Bronchial epithelial cell (primary cell): ENCODE measurements at regions not wholly inside any gene's neighbourhood (a gene's known extent, or its start where the extent isn't known, plus 50 kb on each side); places are given as distances from the start of the nearest gene placed in this dataset.
A peak's percentile ranks its signal among the peaks of the same experiment; 100 is the strongest.
"Not testable (repeated sequence)": the region's sequence is repeated elsewhere in the genome, so short reads cannot be mapped to it uniquely, and the experiment has no call there.

ENCODE experiments used
- DNase-seq: peaks from one replicate; pipeline ENCODE4 v3.0.0-alpha.2; 2010; ENCODE audit warnings: low read depth
- FAIRE-seq: peaks from 2 replicates; lab custom pipeline; 2011; peaks lifted over from hg19 to GRCh38; lab: Jason Lieb, UNC
- H3K27me3 ChIP-seq: 2 replicates; pipeline ENCODE4 v1.5.1; 2011; ENCODE audit warnings: low read length; ENCODE audit not compliant: control insufficient read depth, insufficient read depth
- H3K36me3 ChIP-seq: 2 replicates; pipeline ENCODE4 v1.5.1; 2011; ENCODE audit warnings: low read length; ENCODE audit not compliant: control insufficient read depth, insufficient read depth
- H3K4me3 ChIP-seq: 2 replicates; pipeline ENCODE4 v1.5.1; 2011; ENCODE audit warnings: mild to moderate bottlenecking, low read depth, low read length, control low read depth
- TF ChIP-seq, protein P1 (sequence below): IDR thresholded peaks from 2 replicates; pipeline ENCODE4 v1.5.1; 2011; ENCODE audit warnings: mild to moderate bottlenecking, moderate library complexity, low read length, control low read depth, inconsistent platforms; ENCODE audit not compliant: insufficient read depth, severe bottlenecking

DNA sequence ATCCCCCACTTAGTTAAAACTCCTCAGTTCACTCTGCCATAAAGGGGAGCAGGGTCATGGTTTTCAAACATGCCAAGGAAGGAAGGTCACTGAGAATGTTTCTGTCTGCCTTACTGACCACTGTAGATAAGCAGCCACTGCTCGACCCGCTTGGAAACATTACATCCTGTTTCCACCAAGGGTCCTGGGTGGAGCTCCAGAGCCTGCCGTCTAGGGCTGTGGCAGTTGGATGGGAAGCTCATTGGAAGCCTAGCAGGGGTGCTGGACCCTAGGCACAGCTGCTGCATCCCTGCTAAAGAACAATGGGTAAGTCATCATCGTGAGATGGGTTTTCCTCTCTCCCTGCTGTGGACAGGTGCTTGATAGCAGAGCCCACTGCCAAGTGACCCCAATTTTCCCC lies 76.0 kb upstream of the SRD5A3 start:
- FAIRE-seq (no peak), DNase-seq (no peak)
- H3K27me3 ChIP-seq, result no peaks in the 10 kb centered on the region
- no peaks in the 10 kb centered on the region for H3K36me3 ChIP-seq
- no peak overlapping the region for H3K4me3 ChIP-seq
- TF ChIP-seq, protein P1, sequence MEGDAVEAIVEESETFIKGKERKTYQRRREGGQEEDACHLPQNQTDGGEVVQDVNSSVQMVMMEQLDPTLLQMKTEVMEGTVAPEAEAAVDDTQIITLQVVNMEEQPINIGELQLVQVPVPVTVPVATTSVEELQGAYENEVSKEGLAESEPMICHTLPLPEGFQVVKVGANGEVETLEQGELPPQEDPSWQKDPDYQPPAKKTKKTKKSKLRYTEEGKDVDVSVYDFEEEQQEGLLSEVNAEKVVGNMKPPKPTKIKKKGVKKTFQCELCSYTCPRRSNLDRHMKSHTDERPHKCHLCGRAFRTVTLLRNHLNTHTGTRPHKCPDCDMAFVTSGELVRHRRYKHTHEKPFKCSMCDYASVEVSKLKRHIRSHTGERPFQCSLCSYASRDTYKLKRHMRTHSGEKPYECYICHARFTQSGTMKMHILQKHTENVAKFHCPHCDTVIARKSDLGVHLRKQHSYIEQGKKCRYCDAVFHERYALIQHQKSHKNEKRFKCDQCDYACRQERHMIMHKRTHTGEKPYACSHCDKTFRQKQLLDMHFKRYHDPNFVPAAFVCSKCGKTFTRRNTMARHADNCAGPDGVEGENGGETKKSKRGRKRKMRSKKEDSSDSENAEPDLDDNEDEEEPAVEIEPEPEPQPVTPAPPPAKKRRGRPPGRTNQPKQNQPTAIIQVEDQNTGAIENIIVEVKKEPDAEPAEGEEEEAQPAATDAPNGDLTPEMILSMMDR, result no peak

DNA sequence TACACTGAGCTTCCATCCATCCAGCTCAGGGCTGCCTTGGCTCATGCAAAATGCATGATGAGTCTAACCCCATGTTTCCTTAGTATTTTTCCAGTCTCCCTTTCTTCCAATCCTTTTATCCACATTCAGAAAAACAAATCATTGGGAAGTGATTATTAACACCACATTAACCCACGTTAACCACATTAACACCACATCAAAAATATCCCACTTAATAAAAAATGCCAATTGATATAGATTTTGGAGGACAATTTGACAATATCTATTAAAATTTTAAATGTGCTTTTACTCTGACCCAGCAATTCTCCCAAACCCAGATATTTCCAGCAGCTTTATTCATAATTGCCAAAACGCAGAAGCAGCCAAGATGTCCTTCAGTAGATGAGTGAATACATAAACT lies 75.6 kb upstream of the SRD5A3 start:
- FAIRE-seq, result no peak
- H3K27me3 ChIP-seq, result no peaks in the 10 kb centered on the region
- DNase-seq, result no peak
- no peaks in the 10 kb centered on the region for H3K36me3 ChIP-seq
- no peak overlapping the region for H3K4me3 ChIP-seq
- TF ChIP-seq, protein P1, result no peak

DNA sequence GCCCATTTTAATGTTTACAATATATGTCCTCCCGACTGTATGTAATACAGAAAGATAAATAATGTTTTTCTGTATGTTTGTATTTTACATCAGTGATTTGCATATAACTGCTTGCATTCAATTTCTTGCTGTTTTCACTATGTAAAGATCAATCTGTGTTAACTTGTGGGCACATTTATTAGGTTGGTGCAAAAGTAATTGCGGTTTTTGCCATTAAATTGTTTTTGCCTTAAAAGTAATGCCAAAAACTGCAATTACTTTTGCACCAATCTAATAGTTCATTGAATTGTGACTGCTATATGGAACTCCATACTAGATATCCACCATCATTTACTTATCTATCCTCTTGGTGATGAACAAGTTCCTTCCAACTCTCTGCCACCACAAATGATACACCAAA lies 73.9 kb upstream of the SRD5A3 start:
- Histone ChIP-seq H3K4me3 (no peak overlapping the region), H3K27me3 (no peaks in the 10 kb centered on the region), H3K36me3 (no peaks in the 10 kb centered on the region)
- DNase-seq (no peak), FAIRE-seq (no peak)
- TF ChIP-seq, protein P1, result no peak

DNA sequence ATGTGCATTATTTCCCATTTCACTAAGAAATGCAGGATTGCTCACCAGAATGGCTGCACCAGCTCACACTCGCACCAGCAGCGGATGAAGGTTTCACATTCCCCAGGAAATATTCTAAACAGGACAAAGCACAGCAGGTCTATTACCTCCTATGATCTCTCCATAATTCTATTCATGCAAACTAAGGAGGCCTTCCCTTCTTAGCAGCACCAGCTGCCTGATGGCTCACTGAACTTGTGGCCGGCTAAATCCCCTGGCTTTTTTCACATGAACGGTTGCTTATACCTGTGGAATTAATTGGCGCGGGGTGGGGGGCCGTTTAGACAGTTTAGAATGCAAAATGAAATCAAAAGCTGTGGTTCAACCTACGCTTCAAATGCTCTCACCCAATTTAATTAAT lies 73.5 kb upstream of the SRD5A3 start:
- H3K36me3 ChIP-seq, result no peaks in the 10 kb centered on the region
- no peaks in the 10 kb centered on the region for H3K27me3 ChIP-seq
- H3K4me3 ChIP-seq, result no peak overlapping the region
- DNase-seq (no peak), FAIRE-seq (peak; percentile 80)
- TF ChIP-seq, protein P1, result no peak

DNA sequence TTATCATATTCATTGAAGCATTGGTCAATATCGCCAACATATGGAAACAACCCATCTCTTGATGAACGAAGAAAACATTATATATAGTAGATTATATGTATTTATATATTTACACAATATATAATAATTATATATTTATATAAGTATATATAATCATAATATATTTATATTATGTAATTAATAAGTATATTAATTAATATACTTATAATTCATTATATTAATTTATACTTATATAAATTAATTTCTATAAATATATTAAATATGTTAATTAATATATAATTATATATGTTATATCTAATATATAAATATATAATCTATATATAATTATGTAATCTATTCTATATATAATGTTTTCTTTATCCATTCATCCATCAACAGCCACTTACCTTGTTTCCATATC lies 69.0 kb upstream of the SRD5A3 start:
- FAIRE-seq (no peak), DNase-seq (no peak)
- Histone ChIP-seq H3K4me3 (no peak overlapping the region), H3K36me3 (no peaks in the 10 kb centered on the region), H3K27me3 (no peaks in the 10 kb centered on the region)
- TF ChIP-seq, protein P1, result no peak

DNA sequence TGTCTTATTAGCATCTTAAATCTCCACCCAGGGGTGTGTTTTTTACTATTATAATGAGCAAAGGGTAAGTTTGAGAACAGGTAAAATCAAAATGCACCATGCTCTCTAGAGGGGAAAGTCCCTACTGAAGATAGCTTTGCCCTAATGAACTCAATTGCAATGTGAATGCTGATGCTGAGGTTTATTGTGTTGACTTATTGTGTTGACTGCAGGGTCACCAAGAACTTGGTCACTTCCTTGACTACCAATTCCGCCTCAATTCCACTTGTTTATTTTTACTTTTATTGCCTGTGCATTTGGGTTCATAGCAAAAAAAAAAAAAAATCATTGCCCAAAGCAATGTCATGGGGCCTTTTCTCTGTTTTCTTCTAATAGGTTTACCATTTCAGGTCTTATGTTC lies 67.7 kb upstream of the SRD5A3 start:
- TF ChIP-seq, protein P1, result no peak
- Histone ChIP-seq H3K27me3 (no peaks in the 10 kb centered on the region), H3K4me3 (no peak overlapping the region), H3K36me3 (no peaks in the 10 kb centered on the region)
- FAIRE-seq (no peak), DNase-seq (no peak)

DNA sequence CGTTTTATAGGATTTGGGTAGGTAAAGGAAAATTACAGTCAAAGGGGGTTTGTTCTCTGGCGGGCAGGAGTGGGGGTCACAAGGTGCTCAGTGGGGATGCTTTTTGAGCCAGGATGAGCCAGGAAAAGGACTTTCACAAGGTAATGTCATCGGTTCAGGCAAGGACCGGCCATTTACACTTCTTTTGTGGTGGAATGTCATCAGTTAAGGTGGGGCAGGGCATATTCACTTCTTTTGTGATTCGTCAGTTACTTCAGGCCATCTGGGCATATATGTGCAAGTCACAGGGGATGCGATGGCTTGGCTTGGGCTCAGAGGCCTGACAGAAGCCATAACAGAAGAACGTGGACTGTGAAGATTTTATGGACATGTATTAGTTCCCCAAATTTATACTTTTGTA lies 65.6 kb upstream of the SRD5A3 start:
- not testable (repeated sequence) for FAIRE-seq, DNase-seq, H3K27me3 ChIP-seq

DNA sequence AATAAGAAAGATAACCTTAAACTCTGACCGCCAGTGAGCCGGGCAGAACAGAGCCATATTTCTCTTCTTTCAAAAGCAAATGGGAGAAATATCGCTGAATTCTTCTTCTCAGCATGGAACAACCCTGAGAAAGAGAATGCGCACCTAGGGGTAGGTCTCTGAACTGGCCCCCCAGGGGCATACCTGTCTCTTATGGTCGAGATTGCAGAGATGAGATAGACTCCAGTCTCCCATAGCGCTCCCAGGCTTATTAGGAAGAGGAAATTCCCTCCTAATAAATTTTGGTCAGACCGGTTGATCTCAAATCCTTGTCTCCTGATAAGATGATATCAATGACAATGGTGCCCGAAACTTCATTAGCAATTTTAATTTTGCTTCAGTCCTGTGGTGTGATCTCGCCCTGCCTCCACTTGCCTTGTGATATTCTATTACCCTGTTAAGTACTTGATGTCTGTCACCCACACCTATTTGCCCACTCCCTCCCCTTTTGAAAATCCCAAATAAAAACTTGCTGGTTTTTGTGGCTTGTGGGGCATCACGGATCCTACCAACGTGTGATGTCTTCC lies 64.8 kb upstream of the SRD5A3 start:
- FAIRE-seq, H3K4me3 ChIP-seq, DNase-seq, H3K36me3 ChIP-seq, H3K27me3 ChIP-seq: not testable (repeated sequence)

More for the DNA sequence above, 65.6 kb upstream of the SRD5A3 start:
- H3K4me3 ChIP-seq, H3K36me3 ChIP-seq: not testable (repeated sequence)
